NOMO-1 (cell line): ENCODE measurements at regions not wholly inside any gene's neighbourhood (a gene's known extent, or its start where the extent isn't known, plus 50 kb on each side); places are given as distances from the start of the nearest gene placed in this dataset.
A peak's percentile ranks its signal among the peaks of the same experiment; 100 is the strongest.

Source experiments
- DNase-seq, 2 experiments: peaks; one replicate each; lab custom pipeline; 2025; ENCODE audit not compliant: unreplicated experiment in 2 of 2; lab: John Stamatoyannopoulos, UW

DNA sequence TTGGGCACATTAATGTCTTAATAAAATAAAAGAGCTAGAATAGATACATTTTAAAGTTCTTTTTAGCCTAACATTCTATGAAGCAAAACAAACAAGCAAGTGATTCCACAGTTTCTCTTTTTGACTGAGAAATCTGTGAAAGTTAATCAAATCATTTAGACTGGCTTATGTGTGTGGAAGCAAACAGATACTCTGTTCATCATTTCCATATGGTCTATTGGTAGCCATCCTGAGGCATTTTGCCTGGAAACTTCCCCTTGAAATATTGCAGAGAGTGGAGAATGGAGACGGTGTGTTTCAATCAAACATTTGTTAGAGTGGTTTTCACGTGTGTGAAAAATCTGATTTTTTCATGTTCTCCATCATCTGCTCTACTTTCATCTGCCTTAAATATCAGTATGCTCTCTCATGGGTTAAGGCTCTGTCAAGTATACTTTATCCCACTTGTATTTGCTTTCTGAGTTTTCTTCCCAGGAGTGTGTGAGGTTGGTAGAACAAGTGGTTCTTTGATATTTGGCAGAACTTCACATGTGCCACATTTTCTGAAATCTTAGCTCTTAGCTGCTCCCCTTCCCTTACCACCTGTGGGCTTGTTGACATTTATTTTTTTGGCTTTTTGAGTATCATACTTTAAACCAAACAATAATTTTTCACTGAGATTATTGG, 139.1 kb upstream of the PTGFR start:
- no peak for DNase-seq

DNA sequence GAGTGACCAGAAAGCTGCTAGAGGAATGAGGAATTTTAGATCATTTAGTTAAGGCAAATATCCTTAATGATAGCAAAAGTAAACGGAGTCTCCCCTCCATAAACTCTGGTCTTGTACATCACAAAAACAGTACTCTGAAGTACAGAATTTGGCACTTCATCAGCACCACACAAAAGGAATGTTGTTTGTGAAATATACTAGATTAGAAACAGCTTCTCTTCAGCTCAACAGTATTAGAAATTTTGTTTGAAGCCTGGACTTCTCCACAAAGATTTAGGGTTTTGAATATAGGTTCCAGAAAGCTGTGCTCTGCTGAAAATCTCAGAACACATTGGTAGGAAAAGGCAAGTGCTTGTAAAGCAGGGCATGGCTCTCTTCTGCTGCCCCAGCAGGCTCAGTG, 135.1 kb upstream of the PTGFR start:
- DNase-seq, result no peak

DNA sequence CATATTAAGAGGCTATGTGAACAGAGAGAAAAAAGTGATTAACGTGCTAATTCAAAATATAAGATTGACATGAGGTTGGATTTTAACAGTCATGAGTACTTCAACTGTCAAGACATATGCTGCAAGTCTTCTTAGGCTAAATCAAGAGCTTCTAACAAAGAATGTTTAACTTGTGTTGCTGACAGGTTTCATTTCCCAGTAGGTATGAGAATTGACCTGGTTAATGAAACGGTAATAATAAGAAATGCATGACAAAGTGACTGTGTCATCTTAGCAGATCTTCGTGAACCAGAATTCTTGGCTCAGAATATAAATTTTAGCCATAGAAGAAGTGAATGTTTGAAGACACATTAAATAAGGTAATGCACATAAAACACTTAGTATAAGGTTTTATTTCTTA, 132.6 kb upstream of the PTGFR start:
- DNase-seq, result no peak

DNA sequence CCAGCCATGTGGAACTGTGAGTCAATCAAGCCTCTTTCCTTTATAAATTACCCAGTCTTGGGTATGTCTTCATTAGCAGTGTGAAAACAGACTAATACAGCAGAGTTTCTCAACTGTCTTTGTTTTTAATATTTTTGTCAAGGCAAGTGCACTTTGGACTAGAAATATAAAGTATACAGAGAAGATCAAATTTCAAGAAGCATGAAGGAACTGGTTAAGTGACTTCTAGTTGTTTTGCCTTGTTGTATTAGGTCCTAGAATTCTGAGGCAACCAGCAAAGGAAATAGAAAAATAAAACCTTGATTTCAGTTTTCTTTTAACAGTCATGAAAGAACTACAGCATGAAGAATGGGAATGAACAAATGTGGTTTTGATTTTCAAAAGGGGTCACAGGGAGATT, 131.1 kb upstream of the PTGFR start:
- no peak for DNase-seq

DNA sequence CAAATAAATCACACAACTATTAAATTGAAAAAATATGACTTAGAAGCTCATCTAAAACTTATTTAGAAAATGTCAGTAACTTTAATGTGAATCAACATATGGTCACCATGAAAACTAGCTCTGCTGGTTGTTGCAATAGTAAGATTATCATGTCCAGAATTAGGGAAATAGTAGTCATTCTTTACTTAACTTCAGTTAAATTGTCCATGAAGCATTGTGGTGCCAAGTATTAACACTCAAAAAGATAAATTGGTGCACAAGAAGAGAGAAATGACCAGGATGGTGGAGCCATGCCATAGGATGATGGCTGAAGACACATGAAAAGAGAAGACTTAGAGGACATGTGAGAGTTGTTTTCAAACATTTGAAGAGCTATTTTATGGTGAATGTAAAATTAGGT, 130.2 kb upstream of the PTGFR start:
- DNase-seq, result no peak

DNA sequence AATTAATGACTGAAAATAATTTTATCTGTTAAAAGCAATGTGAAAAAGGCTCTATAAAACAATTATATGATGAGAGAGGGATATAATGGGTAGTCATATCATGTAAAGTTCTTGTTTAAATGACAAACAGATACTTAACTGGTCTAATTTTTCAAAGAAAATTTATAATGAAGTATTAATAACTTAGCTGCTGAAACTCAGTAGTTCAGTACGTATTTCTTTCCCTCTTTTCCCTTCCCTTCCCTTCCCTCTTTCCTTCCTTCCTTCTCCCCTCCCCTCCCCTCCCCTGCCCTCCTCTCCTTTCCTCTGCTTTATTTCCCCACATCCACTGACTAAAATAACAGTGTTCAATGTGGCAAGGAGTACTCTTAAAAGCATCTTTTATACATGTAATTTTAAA, 123.1 kb upstream of the PTGFR start:
- no peak for DNase-seq

DNA sequence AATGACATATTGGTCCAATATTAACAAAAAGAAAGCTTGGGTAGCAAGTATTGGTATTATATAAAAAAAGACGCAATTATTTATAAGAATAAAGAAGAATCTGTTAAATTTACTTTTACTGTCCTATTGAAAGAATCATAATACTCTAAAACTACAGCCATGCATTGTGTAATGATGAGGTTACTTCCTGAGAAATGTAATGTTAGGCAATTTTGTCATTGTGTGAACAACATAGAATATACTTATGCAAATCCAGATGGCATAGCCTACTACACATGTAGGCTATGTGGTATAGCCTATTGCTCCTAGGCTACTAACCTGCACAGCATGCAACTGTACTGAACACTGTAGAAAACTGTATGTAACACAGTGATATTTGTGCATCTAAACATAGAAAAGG, 121.2 kb upstream of the PTGFR start:
- DNase-seq, result peak in 1 of 2 experiments; percentile 33

DNA sequence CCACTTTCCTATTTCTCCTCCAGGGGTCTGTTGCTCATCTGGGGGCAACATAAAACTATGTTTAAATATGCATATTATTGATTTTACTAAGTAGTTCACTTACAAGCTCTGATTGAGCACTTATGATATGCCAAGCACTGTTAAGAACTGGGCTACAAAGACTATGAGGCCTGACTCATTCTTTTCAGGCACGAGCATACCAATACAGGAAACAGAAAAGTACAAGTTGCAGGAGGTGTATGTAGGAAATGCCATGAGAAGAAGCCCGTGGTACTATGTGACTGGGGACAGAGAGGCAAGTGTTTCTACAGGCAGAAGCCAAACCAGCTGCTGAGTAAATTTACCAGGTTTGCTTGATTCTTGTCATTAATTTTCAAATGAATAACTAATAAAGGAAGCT, 120.4 kb upstream of the PTGFR start:
- DNase-seq, result no peak

DNA sequence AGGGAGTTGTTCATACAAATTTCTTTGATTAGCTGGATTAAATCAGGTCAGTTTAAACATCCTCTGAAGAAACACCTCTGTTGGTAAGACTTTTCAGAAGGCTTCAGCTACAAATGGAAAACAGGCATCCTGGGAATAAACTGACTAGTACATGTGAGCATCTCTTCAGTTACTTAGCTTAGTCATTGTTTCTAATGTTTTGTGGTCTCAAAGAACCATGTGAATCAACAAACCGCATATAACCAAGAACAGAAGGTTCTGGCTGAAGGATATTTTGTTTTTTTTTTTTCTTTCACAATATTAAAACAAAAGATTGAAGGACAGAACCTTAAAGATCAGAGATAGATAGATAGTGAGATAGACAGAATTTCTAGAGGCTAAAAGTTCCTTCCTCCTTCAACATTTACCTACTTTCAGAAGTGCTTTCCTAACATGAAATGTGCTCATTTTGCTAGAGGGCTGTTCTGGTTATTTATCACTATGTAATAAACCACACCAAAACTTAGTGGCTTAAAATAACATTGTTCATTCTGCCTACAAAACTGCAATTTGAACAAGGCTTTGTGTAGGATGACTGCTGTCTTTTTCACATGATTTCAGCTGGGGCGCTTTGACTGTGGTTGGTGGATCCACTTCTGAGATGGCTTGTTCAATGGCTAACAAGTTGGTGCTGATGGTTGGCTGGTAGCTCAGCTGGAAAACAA, 119.8 kb upstream of the PTGFR start:
- DNase-seq, result no peak

DNA sequence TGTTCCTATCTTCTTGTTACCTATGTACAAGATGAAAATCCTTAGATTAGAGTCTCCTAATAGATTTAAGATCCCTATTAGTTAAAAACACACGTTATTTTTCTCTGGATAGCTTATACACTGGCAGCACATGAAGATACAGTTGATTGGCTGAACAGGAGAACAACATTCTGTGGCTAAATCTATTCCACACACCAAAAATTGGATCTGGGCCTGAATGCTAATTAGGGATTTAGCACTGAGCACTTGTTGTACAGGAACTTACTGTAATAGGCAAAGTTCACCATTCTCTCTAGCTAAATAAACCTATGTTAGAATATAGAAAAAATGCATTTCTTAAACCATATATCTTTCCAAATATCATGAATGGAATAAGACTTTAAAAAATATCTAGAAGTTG, 117.1 kb upstream of the PTGFR start:
- DNase-seq, result no peak

DNA sequence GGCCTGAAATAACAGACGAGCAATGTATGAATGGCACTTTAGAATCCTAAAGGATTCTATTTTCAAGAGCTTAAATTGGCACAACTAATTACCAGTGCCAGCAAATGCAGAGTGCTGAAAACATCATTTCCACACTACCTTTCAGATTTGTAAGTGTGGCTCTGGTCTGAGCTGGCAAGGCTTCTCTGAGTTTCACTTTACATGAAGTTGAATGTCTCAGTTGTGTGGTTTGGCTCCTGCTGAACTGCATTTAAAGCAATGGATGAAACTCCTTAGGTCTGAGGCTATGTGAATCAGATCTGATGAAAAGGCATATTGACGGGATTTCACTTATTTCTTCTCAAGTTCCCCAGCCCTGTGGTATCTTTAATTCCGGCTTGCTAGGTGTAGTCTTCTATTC, 114.8 kb upstream of the PTGFR start:
- no peak for DNase-seq

DNA sequence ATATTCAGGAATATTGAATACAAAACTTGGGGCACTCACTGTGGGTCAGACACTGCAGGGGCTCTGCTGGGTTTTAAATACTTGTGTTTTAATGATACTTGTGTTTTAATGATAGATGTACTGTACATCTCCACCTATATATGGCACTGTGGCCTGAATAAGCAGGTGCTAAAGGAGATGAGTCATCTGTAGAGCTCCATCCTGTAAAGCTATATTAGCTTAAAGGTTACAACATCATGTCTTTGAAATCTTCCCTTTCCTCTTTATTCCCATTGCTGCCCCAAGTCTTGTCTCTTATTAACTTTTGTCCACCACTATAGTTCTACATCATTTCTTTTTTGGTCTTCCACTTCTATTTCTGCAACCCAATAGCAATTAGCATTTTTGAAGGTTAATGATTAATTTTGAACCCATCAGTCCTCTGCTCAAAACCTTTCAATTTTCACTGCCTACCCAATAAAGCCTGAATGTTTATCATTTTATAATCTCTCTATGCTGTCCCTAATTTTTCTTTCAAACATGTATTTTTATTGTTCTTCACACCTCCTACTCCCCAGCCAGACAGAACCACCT, 113.3 kb upstream of the PTGFR start:
- DNase-seq, result peak in 1 of 2 experiments; percentile 10

DNA sequence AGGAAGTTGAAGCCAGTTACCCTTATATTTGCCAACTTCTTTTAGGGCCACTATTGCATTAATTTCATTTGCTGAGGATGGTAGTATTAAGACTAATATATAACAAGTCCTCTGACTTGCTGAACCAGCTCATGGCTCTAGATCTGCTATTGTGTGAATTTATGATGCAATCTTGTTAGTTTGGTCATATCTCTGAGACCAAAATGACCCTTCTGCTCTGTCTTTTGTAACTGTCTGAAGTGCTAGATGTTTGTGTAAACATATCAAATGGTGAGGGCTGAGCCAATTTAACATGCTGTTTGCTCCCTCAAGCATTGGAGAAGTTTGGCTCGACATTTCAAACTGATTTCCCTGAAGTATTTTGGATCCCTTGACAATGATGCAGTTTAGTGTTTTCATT, 106.9 kb upstream of the PTGFR start:
- DNase-seq, result no peak

DNA sequence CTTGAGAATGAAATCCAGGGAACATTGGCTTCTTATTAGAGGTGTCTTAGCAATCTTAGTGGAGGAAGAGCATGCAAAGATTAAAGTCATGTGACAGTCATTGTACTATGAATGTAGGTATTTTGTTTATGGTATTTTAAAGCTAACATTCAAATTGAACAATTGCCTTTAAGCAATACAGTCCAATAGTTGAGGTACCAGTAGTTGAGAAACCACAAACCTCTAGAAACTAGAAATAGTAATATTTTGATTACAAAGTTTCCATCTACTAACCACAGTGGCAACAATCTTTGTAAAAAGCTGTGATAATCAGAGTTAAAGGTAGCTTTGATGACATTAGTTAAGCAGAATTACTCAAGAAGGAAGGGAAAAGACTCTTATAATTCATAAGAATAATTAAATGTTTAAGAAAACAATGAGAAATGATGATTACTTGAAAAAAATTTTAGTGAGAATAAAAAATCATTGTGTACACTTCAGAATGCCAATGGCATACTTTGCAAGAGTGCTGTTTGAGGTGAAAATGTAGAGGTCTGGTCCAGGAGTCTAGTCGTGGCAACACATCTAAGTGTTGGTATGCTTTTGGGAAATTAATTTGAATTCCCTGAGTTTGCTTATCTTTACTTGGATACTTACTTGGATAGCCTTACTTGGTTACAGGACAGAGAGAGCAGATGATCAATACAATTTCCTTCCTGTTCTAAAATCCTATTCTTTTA, 104.9 kb upstream of the PTGFR start:
- DNase-seq, result no peak

DNA sequence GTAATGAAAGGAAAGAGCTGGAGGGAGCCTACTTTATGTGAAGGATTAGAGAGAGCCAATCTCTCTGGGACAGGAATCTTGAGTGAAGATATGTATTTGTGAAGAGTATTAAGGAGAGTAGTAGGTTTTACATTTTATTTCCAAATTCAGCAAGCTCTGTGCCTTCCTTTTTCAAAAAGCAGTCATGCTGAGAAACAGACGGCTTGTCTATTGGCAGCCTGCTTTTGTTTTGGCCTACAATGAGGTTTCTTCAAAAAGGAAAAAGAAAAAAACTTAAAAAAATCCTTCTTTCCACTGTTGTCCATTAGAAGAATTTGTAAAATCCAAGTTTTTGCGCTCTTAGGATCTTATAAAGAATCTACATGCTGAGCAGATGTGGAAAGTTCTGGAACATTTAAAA, 103.6 kb upstream of the PTGFR start:
- no peak for DNase-seq

DNA sequence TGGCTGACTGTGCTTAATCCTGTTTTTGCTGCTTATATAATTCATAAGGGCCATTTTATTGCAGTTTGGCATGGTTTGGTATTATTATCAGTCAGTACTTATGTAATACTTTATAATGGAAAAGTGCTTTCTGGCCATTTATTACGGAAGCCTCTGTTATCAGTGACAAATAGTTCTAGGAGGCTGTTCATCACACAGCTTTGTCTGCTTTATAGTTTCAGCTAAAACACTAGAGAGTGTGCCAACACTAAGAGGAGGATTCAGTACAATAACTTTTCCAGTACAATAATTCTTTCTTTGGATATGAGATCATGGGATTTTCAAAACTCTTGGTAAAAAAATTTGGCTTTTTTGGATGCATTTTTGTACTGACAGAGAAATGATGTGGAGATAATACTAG, 102.9 kb upstream of the PTGFR start:
- DNase-seq, result no peak

DNA sequence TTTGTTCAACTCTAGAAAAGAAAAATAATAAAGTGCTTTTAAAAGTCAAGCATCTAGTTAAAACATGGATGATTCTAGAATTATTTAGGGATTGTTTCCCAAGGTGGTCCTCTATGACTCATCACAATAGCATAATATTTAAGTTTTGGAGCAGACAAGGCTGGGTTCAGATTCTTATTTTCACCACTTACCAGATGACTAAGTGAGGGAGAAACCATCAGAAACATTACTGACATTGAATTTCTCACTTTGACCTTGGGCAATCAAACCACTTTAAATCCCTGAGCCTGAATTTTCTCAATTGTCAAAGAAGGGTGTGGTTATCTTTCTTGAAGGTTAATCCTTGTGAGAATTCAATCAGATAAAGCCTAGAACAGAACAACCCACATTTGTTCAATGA, 102.5 kb upstream of the PTGFR start:
- DNase-seq, result no peak

DNA sequence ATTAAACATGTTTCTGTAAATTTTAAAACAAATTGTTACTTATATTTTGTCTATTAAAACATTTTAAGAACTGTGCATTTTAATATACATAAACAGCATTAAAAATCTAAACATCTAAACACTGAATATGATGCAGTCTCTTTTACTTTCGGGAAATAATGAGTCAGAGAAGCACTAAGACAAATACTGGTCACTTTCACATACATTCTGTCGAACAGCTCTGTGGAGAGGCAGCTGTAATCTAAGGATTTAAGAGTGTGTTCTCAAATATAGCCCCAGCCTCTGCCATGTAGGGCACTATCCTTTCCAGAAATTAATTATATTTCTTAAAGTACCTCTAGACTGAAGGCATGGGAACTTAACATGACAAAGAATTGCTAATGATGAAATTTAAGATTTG, 89.6 kb upstream of the PTGFR start:
- DNase-seq, result no peak

DNA sequence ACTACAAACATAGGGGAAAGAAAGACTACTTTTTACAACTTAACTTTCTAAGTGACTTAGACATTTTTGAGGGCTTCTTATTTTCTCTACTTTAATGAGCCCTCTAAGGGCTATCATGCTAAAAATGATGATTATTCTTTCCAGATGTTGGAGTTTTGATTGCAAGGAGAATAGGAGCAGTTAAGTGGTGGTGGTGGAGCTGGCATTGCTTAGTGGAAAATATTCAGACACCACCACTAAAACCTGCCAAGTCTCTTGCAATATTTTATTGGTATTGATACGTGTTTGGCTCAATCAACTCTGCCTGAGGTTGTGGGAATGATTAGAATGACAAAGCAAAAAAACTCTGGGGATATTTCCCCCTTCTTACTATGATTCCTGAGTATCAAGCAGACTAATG, 82.6 kb upstream of the PTGFR start:
- DNase-seq, result no peak

DNA sequence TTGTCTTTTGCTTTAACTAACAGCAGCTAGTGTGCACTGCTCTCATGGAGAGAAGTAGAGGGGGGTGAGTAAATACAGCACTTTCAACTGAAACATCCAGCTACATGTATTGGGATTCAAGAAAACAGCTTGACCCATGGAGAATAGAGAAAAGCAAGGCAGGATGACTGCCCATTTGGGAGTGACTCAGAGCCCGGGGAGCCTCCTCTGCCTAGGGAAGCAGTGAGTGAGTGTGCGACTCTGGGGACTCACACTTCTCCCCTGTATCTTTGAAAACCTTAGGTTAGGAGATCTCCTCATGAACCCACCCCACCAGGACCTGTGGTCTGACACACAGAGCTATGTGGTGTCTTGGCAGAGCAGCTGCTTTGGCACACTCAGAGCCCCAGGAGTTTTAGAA, 82.0 kb upstream of the PTGFR start:
- DNase-seq, result no peak

DNA sequence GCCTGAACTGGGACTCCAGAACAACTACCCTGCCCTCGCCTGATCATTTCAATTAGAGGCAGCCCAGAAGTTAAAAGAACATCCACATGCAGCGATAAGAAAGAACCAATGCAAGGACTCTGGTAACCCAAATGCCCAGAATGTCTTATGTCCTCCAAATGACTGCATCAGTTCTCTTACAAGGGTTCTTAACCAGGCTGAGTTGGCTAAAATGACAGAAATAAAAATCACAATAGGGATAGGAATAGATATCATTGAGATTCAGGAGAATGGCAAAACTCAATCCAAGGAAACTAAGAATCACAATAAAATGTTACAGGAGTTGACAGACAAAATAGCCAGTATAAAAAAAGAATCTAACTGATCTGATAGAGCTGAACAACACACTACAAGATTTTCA, 80.1 kb upstream of the PTGFR start:
- no peak for DNase-seq

DNA sequence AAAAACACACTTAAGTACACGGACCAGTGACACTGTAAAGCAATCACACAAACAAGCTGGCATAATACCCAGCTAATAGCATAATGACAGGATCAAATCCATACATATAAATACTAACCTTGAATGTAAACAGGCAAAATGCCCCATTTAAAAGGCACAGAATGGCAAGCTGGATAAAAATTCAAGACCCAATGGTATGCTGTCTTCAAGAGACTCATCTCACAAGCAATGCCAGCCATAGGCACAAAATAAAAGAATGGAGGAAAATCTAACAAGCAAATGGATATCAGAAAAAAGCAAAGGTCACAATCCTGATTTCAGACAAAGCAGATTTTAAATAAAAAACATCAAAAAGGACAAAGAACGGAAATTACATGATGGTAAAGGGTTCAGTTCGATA, 79.1 kb upstream of the PTGFR start:
- no peak for DNase-seq
